Renal cortical epithelial cell (primary cell): ENCODE measurements at regions not wholly inside any gene's neighbourhood (a gene's known extent, or its start where the extent isn't known, plus 50 kb on each side); places are given as distances from the start of the nearest gene placed in this dataset.
"Not testable (repeated sequence)": the region's sequence is repeated elsewhere in the genome, so short reads cannot be mapped to it uniquely, and the experiment has no call there.

ENCODE experiments used
- DNase-seq: peaks from one replicate; pipeline ENCODE4 v3.0.0-alpha.2; 2011; ENCODE audit warnings: low read depth

- DNase-seq: no peak
Measured at GRCh38 chr13:22934744-22935523, 245.8 kb upstream of the SGCG start.

- no peak for DNase-seq
Measured at GRCh38 chr13:22936228-22936627, 244.6 kb upstream of the SGCG start.

- DNase-seq: no peak
Measured at GRCh38 chr13:22937241-22937640, 243.5 kb upstream of the SGCG start.

GRCh38 chr13:22937953-22938352 is 242.8 kb upstream of the SGCG start:
- no peak for DNase-seq

GRCh38 chr13:22938576-22938975 is 242.2 kb upstream of the SGCG start:
- DNase-seq: no peak

- no peak for DNase-seq
Measured at GRCh38 chr13:22939157-22939556, 241.6 kb upstream of the SGCG start.

- DNase-seq: no peak
Measured at GRCh38 chr13:22940090-22940710, 240.6 kb upstream of the SGCG start.

- no peak for DNase-seq
Measured at GRCh38 chr13:22940736-22941135, 240.0 kb upstream of the SGCG start.

- DNase-seq: not testable (repeated sequence)
Measured at GRCh38 chr13:22941495-22941894, 239.3 kb upstream of the SGCG start.

GRCh38 chr13:22942831-22943230 is 237.9 kb upstream of the SGCG start:
- DNase-seq: not testable (repeated sequence)

GRCh38 chr13:22944378-22944777 is 236.4 kb upstream of the SGCG start:
- no peak for DNase-seq

GRCh38 chr13:22945321-22946226 is 235.2 kb upstream of the SGCG start:
- no peak for DNase-seq

- no peak for DNase-seq
Measured at GRCh38 chr13:22948421-22948820, 232.4 kb upstream of the SGCG start.

GRCh38 chr13:22952018-22952417 is 228.8 kb upstream of the SGCG start:
- not testable (repeated sequence) for DNase-seq

- not testable (repeated sequence) for DNase-seq
Measured at GRCh38 chr13:22955147-22955546, 225.6 kb upstream of the SGCG start.

GRCh38 chr13:22956456-22957115 is 224.2 kb upstream of the SGCG start:
- DNase-seq: not testable (repeated sequence)

- DNase-seq: not testable (repeated sequence)
Measured at GRCh38 chr13:22959859-22960258, 220.9 kb upstream of the SGCG start.

GRCh38 chr13:22960827-22961226 is 220.0 kb upstream of the SGCG start:
- no peak for DNase-seq

GRCh38 chr13:22961342-22961741 is 219.4 kb upstream of the SGCG start:
- not testable (repeated sequence) for DNase-seq

GRCh38 chr13:22961835-22962537 is 218.8 kb upstream of the SGCG start:
- no peak for DNase-seq

GRCh38 chr13:22963384-22964053 is 217.3 kb upstream of the SGCG start:
- not testable (repeated sequence) for DNase-seq
